ENCODE measurements at regions not wholly inside any gene's neighbourhood (a gene's known extent, or its start where the extent isn't known, plus 50 kb on each side); places are given as distances from the start of the nearest gene placed in this dataset.

- H3K36me3 ChIP-seq: no peaks in the 10 kb centered on the region
- TF ChIP-seq POLR2AphosphoS5 (IDR thresholded peaks at IDR 0.05; ENCODE audit: insufficient read depth in 1 of 2, low read depth in 1 of 2): no peak
- TF ChIP-seq CTCF (IDR thresholded peaks at IDR 0.05): no peak
- no peak for TF ChIP-seq POLR2A (IDR thresholded peaks at IDR 0.05)
- H3K27ac ChIP-seq: no peak overlapping the region
- DNase-seq (ENCODE audit: extremely low spot score in 2 of 2): no peak
- H3K4me1 ChIP-seq: no peaks in the 10 kb centered on the region
- intact Hi-C loops (cut with DNase I): no loop called here
- no peak overlapping the region for H3K4me3 ChIP-seq
- H3K9me3 ChIP-seq: no peaks in the 10 kb centered on the region
- no peaks in the 10 kb centered on the region for H3K27me3 ChIP-seq
Measured at GRCh38 chr4:156336511-156336910, 382.8 kb upstream of the CTSO start.

GRCh38 chr4:156335721-156336120 lies 382.1 kb upstream of the CTSO start:
- Histone ChIP-seq H3K27ac (no peak overlapping the region), H3K9me3 (no peaks in the 10 kb centered on the region), H3K4me1 (no peaks in the 10 kb centered on the region), H3K36me3 (no peaks in the 10 kb centered on the region), H3K4me3 (no peak overlapping the region), H3K27me3 (no peaks in the 10 kb centered on the region)
- DNase-seq (ENCODE audit: extremely low spot score in 2 of 2): no peak
- TF ChIP-seq POLR2AphosphoS5 (IDR thresholded peaks at IDR 0.05; ENCODE audit: insufficient read depth in 1 of 2, low read depth in 1 of 2): no peak
- no peak for TF ChIP-seq POLR2A (IDR thresholded peaks at IDR 0.05)
- TF ChIP-seq CTCF (IDR thresholded peaks at IDR 0.05): no peak
- intact Hi-C loops (cut with DNase I): no loop called here

GRCh38 chr4:156330436-156331031 lies 376.9 kb upstream of the CTSO start:
- DNase-seq (ENCODE audit: extremely low spot score in 2 of 2): no peak
- TF ChIP-seq CTCF (IDR thresholded peaks at IDR 0.05) (no peak), POLR2AphosphoS5 (IDR thresholded peaks at IDR 0.05; ENCODE audit: insufficient read depth in 1 of 2, low read depth in 1 of 2) (no peak), POLR2A (IDR thresholded peaks at IDR 0.05) (no peak)
- no peaks in the 10 kb centered on the region for H3K9me3 ChIP-seq
- H3K27ac ChIP-seq: no peak overlapping the region
- no peaks in the 10 kb centered on the region for H3K4me1 ChIP-seq
- intact Hi-C loops (cut with DNase I): no loop called here
- H3K4me3 ChIP-seq: no peak overlapping the region
- no peaks in the 10 kb centered on the region for H3K36me3 ChIP-seq
- H3K27me3 ChIP-seq: no peaks in the 10 kb centered on the region

- H3K4me1 ChIP-seq: no peaks in the 10 kb centered on the region
- intact Hi-C loops (cut with DNase I): no loop called here
- no peaks in the 10 kb centered on the region for H3K9me3 ChIP-seq
- no peaks in the 10 kb centered on the region for H3K27me3 ChIP-seq
- no peak overlapping the region for H3K27ac ChIP-seq
- H3K4me3 ChIP-seq: no peak overlapping the region
- H3K36me3 ChIP-seq: no peaks in the 10 kb centered on the region
- TF ChIP-seq POLR2AphosphoS5 (IDR thresholded peaks at IDR 0.05; ENCODE audit: insufficient read depth in 1 of 2, low read depth in 1 of 2): no peak
- TF ChIP-seq CTCF (IDR thresholded peaks at IDR 0.05): no peak
- no peak for TF ChIP-seq POLR2A (IDR thresholded peaks at IDR 0.05)
- no peak for DNase-seq (ENCODE audit: extremely low spot score in 2 of 2)
Measured at GRCh38 chr4:156329779-156330178, 376.1 kb upstream of the CTSO start.

- no peaks in the 10 kb centered on the region for H3K9me3 ChIP-seq
- H3K4me1 ChIP-seq: no peaks in the 10 kb centered on the region
- intact Hi-C loops (cut with DNase I): no loop called here
- H3K4me3 ChIP-seq: no peak overlapping the region
- H3K27me3 ChIP-seq: no peaks in the 10 kb centered on the region
- DNase-seq (ENCODE audit: extremely low spot score in 2 of 2): no peak
- TF ChIP-seq POLR2AphosphoS5 (IDR thresholded peaks at IDR 0.05; ENCODE audit: insufficient read depth in 1 of 2, low read depth in 1 of 2): no peak
- no peak for TF ChIP-seq POLR2A (IDR thresholded peaks at IDR 0.05)
- TF ChIP-seq CTCF (IDR thresholded peaks at IDR 0.05): no peak
- H3K27ac ChIP-seq: no peak overlapping the region
- H3K36me3 ChIP-seq: no peaks in the 10 kb centered on the region
Measured at GRCh38 chr4:156328882-156329281, 375.2 kb upstream of the CTSO start.
